ENCODE measurements at regions not wholly inside any gene's neighbourhood (a gene's known extent, or its start where the extent isn't known, plus 50 kb on each side); places are given as distances from the start of the nearest gene placed in this dataset.

DNA sequence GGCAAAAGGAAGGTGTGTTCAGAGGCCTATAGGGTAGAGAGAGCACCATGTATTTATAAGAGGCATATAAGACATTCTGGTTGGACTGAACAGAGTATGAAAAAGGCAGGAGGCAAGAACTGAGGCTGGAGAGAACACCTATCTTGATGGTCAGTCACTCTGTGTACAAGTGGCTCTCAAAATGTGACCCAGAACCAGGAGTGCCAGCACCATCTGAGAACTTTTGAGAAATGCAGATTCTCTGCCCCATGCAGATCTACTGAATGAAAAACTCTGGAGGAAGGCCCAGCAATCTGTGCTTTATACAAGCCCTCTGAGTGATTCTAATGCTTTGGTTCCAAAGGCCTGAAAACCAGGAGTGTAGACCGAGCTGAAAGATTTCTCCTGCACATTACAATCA is 324.0 kb upstream of the IL12A start:
- no peaks in the 10 kb centered on the region for H3K27me3 ChIP-seq (ENCODE audit: control insufficient read depth, insufficient read depth, low read length)
- H3K9me3 ChIP-seq (ENCODE audit: control insufficient read depth, insufficient read depth, low read depth, low read length), result no peaks in the 10 kb centered on the region
- TF ChIP-seq EZH2 (IDR thresholded peaks at IDR 0.05; ENCODE audit: low read length, missing control alignments), result no peak
- TF ChIP-seq, protein P1, sequence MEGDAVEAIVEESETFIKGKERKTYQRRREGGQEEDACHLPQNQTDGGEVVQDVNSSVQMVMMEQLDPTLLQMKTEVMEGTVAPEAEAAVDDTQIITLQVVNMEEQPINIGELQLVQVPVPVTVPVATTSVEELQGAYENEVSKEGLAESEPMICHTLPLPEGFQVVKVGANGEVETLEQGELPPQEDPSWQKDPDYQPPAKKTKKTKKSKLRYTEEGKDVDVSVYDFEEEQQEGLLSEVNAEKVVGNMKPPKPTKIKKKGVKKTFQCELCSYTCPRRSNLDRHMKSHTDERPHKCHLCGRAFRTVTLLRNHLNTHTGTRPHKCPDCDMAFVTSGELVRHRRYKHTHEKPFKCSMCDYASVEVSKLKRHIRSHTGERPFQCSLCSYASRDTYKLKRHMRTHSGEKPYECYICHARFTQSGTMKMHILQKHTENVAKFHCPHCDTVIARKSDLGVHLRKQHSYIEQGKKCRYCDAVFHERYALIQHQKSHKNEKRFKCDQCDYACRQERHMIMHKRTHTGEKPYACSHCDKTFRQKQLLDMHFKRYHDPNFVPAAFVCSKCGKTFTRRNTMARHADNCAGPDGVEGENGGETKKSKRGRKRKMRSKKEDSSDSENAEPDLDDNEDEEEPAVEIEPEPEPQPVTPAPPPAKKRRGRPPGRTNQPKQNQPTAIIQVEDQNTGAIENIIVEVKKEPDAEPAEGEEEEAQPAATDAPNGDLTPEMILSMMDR (conservative IDR thresholded peaks at IDR 0.05 in 1 of 2, IDR thresholded peaks at IDR 0.05 in 1 of 2; ENCODE audit: low read depth in 1 of 2, low read length in 2 of 2), result no peak
- no peaks in the 10 kb centered on the region for H3K79me2 ChIP-seq (ENCODE audit: control insufficient read depth, insufficient read depth, low read length)
- H3K9ac ChIP-seq (ENCODE audit: insufficient read depth, low read length), result no peak overlapping the region
- H3K4me2 ChIP-seq (ENCODE audit: extremely low read depth, insufficient read depth, low read length), result no peak overlapping the region
- no peaks in the 10 kb centered on the region for H4K20me1 ChIP-seq (ENCODE audit: control insufficient read depth, extremely low read depth, insufficient read depth, low read length)
- H3K27ac ChIP-seq (ENCODE audit: insufficient read depth, low read length), result no peak overlapping the region
- no peaks in the 10 kb centered on the region for H3K36me3 ChIP-seq (ENCODE audit: control insufficient read depth, insufficient read depth, low read length)
- no peak overlapping the region for H3K4me3 ChIP-seq (replicated peaks in 1 of 4; ENCODE audit: control extremely low read depth in 1 of 4, insufficient read depth in 1 of 4, low read depth in 3 of 4, low read length in 4 of 4)
- no peak for DNase-seq (ENCODE audit: low read depth in 2 of 2)
- H2AFZ ChIP-seq (ENCODE audit: low read length), result no peak overlapping the region
- no peaks in the 10 kb centered on the region for H3K4me1 ChIP-seq (ENCODE audit: control insufficient read depth, extremely low read depth, insufficient read depth, low read length)

DNA sequence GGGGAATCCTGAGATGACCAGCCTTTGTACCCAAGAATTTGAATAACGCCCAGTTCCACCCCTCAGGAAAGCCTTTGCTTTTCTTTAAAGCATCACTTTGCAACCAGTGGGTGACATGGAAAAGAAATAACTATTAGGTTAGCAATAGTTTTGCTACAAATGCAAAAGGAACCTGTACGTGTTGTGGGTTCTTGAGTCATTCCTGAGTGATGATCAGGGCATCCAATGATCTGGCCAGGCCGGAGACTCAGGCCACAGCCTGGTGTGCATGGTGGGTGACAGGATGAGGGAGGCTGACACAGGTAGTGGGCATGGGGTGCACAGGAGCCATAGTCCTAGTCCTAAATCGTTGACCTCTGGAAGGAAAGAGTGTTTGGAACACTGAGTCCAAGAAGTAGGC is 321.4 kb upstream of the IL12A start:
- H4K20me1 ChIP-seq (ENCODE audit: control insufficient read depth, extremely low read depth, insufficient read depth, low read length), result no peaks in the 10 kb centered on the region
- H3K4me2 ChIP-seq (ENCODE audit: extremely low read depth, insufficient read depth, low read length), result no peak overlapping the region
- H3K27me3 ChIP-seq (ENCODE audit: control insufficient read depth, insufficient read depth, low read length), result no peaks in the 10 kb centered on the region
- no peak overlapping the region for H3K9ac ChIP-seq (ENCODE audit: insufficient read depth, low read length)
- H3K27ac ChIP-seq (ENCODE audit: insufficient read depth, low read length), result no peak overlapping the region
- H3K4me1 ChIP-seq (ENCODE audit: control insufficient read depth, extremely low read depth, insufficient read depth, low read length), result no peaks in the 10 kb centered on the region
- H3K79me2 ChIP-seq (ENCODE audit: control insufficient read depth, insufficient read depth, low read length), result no peaks in the 10 kb centered on the region
- H3K4me3 ChIP-seq (replicated peaks in 1 of 4; ENCODE audit: control extremely low read depth in 1 of 4, insufficient read depth in 1 of 4, low read depth in 3 of 4, low read length in 4 of 4), result no peak overlapping the region
- no peaks in the 10 kb centered on the region for H3K36me3 ChIP-seq (ENCODE audit: control insufficient read depth, insufficient read depth, low read length)
- H2AFZ ChIP-seq (ENCODE audit: low read length), result no peak overlapping the region
- H3K9me3 ChIP-seq (ENCODE audit: control insufficient read depth, insufficient read depth, low read depth, low read length), result no peaks in the 10 kb centered on the region
- no peak for TF ChIP-seq EZH2 (IDR thresholded peaks at IDR 0.05; ENCODE audit: low read length, missing control alignments)
- TF ChIP-seq, protein P1 (conservative IDR thresholded peaks at IDR 0.05 in 1 of 2, IDR thresholded peaks at IDR 0.05 in 1 of 2; ENCODE audit: low read depth in 1 of 2, low read length in 2 of 2), result no peak
- DNase-seq (ENCODE audit: low read depth in 2 of 2), result peak in 1 of 2 donors; percentile 39

DNA sequence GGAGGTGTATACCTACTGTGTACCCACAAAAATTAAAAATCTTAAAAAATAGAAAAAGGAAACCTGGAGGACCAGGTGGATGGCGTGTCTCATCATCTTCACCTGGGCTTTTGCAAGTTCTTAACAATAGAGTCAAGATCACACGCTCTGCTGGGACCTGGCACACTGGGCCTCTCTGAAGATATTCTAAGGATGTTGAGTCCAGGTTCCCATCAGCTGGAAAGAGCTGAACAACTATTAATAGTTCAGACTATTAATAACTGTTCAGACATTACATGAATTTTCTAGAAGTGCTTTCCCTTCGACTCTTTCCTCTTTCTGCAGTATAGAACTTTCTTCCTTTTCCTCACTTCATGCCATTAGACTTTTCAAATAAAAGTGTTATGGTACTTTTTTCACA is 320.2 kb upstream of the IL12A start:
- no peak for DNase-seq (ENCODE audit: low read depth in 2 of 2)
- no peak overlapping the region for H2AFZ ChIP-seq (ENCODE audit: low read length)
- no peaks in the 10 kb centered on the region for H4K20me1 ChIP-seq (ENCODE audit: control insufficient read depth, extremely low read depth, insufficient read depth, low read length)
- H3K4me3 ChIP-seq (replicated peaks in 1 of 4; ENCODE audit: control extremely low read depth in 1 of 4, insufficient read depth in 1 of 4, low read depth in 3 of 4, low read length in 4 of 4), result no peak overlapping the region
- H3K79me2 ChIP-seq (ENCODE audit: control insufficient read depth, insufficient read depth, low read length), result no peaks in the 10 kb centered on the region
- H3K9ac ChIP-seq (ENCODE audit: insufficient read depth, low read length), result no peak overlapping the region
- no peaks in the 10 kb centered on the region for H3K36me3 ChIP-seq (ENCODE audit: control insufficient read depth, insufficient read depth, low read length)
- H3K9me3 ChIP-seq (ENCODE audit: control insufficient read depth, insufficient read depth, low read depth, low read length), result no peaks in the 10 kb centered on the region
- no peak overlapping the region for H3K4me2 ChIP-seq (ENCODE audit: extremely low read depth, insufficient read depth, low read length)
- TF ChIP-seq, protein P1 (conservative IDR thresholded peaks at IDR 0.05 in 1 of 2, IDR thresholded peaks at IDR 0.05 in 1 of 2; ENCODE audit: low read depth in 1 of 2, low read length in 2 of 2), result no peak
- TF ChIP-seq EZH2 (IDR thresholded peaks at IDR 0.05; ENCODE audit: low read length, missing control alignments), result no peak
- H3K4me1 ChIP-seq (ENCODE audit: control insufficient read depth, extremely low read depth, insufficient read depth, low read length), result no peaks in the 10 kb centered on the region
- no peaks in the 10 kb centered on the region for H3K27me3 ChIP-seq (ENCODE audit: control insufficient read depth, insufficient read depth, low read length)
- H3K27ac ChIP-seq (ENCODE audit: insufficient read depth, low read length), result no peak overlapping the region
